ENCODE measurements at regions not wholly inside any gene's neighbourhood (a gene's known extent, or its start where the extent isn't known, plus 50 kb on each side); places are given as distances from the start of the nearest gene placed in this dataset.

- TF ChIP-seq SIN3A (IDR thresholded peaks at IDR 0.05; ENCODE audit: borderline replicate concordance, insufficient read depth, low read length) (no peak), POLR2AphosphoS5 (IDR thresholded peaks at IDR 0.05; ENCODE audit: low read depth, low read length) (no peak), FOXP2 (optimal IDR thresholded peaks at IDR 0.05; ENCODE audit: borderline replicate concordance, extremely low read depth, extremely low read length, insufficient read depth) (no peak), TAF1 (IDR thresholded peaks at IDR 0.05; ENCODE audit: borderline replicate concordance, insufficient read depth, low read length) (no peak), REST (IDR thresholded peaks at IDR 0.05; ENCODE audit: insufficient read depth in 1 of 2, low read depth in 2 of 2, low read length in 2 of 2) (no peak)
Measured at GRCh38 chr10:91050371-91051034, 129.6 kb upstream of the ANKRD1 start.

GRCh38 chr10:91051829-91052228, 130.9 kb upstream of the ANKRD1 start:
- no peak for TF ChIP-seq POLR2AphosphoS5 (IDR thresholded peaks at IDR 0.05; ENCODE audit: low read depth, low read length)
- TF ChIP-seq REST (IDR thresholded peaks at IDR 0.05; ENCODE audit: insufficient read depth in 1 of 2, low read depth in 2 of 2, low read length in 2 of 2) = no peak
- TF ChIP-seq TAF1 (IDR thresholded peaks at IDR 0.05; ENCODE audit: borderline replicate concordance, insufficient read depth, low read length) = no peak
- no peak for TF ChIP-seq SIN3A (IDR thresholded peaks at IDR 0.05; ENCODE audit: borderline replicate concordance, insufficient read depth, low read length)
- TF ChIP-seq FOXP2 (optimal IDR thresholded peaks at IDR 0.05; ENCODE audit: borderline replicate concordance, extremely low read depth, extremely low read length, insufficient read depth) = no peak

GRCh38 chr10:91054325-91054724, 133.4 kb upstream of the ANKRD1 start:
- no peak for TF ChIP-seq REST (IDR thresholded peaks at IDR 0.05; ENCODE audit: insufficient read depth in 1 of 2, low read depth in 2 of 2, low read length in 2 of 2)
- no peak for TF ChIP-seq TAF1 (IDR thresholded peaks at IDR 0.05; ENCODE audit: borderline replicate concordance, insufficient read depth, low read length)
- no peak for TF ChIP-seq FOXP2 (optimal IDR thresholded peaks at IDR 0.05; ENCODE audit: borderline replicate concordance, extremely low read depth, extremely low read length, insufficient read depth)
- no peak for TF ChIP-seq POLR2AphosphoS5 (IDR thresholded peaks at IDR 0.05; ENCODE audit: low read depth, low read length)
- TF ChIP-seq SIN3A (IDR thresholded peaks at IDR 0.05; ENCODE audit: borderline replicate concordance, insufficient read depth, low read length) = no peak

- TF ChIP-seq SIN3A (IDR thresholded peaks at IDR 0.05; ENCODE audit: borderline replicate concordance, insufficient read depth, low read length) = no peak
- no peak for TF ChIP-seq POLR2AphosphoS5 (IDR thresholded peaks at IDR 0.05; ENCODE audit: low read depth, low read length)
- no peak for TF ChIP-seq FOXP2 (optimal IDR thresholded peaks at IDR 0.05; ENCODE audit: borderline replicate concordance, extremely low read depth, extremely low read length, insufficient read depth)
- no peak for TF ChIP-seq TAF1 (IDR thresholded peaks at IDR 0.05; ENCODE audit: borderline replicate concordance, insufficient read depth, low read length)
- no peak for TF ChIP-seq REST (IDR thresholded peaks at IDR 0.05; ENCODE audit: insufficient read depth in 1 of 2, low read depth in 2 of 2, low read length in 2 of 2)
Measured at GRCh38 chr10:91061187-91061586, 140.3 kb upstream of the ANKRD1 start.
